NOMO-1 (cell line): ENCODE measurements at regions not wholly inside any gene's neighbourhood (a gene's known extent, or its start where the extent isn't known, plus 50 kb on each side); places are given as distances from the start of the nearest gene placed in this dataset.

Experiments
- DNase-seq, 2 experiments: peaks; one replicate each; lab custom pipeline; 2025; ENCODE audit not compliant: unreplicated experiment in 2 of 2; lab: John Stamatoyannopoulos, UW

- no peak for DNase-seq
Measured at GRCh38 chr9:107927276-107927675, 437.7 kb upstream of the KLF4 start.

- DNase-seq = no peak
Measured at GRCh38 chr9:107925749-107926297, 436.3 kb upstream of the KLF4 start.

GRCh38 chr9:107922260-107922659, 432.7 kb upstream of the KLF4 start:
- DNase-seq = no peak

- no peak for DNase-seq
Measured at GRCh38 chr9:107919263-107919662, 429.7 kb upstream of the KLF4 start.

GRCh38 chr9:107918749-107919148, 429.2 kb upstream of the KLF4 start:
- no peak for DNase-seq

- peak in 1 of 2 experiments; percentile 27 for DNase-seq
Measured at GRCh38 chr9:107914151-107914550, 424.6 kb upstream of the KLF4 start.

GRCh38 chr9:107907715-107908114, 418.1 kb upstream of the KLF4 start:
- no peak for DNase-seq

GRCh38 chr9:107907255-107907654, 417.7 kb upstream of the KLF4 start:
- DNase-seq = no peak

GRCh38 chr9:107906074-107906473, 416.5 kb upstream of the KLF4 start:
- no peak for DNase-seq

- DNase-seq = no peak
Measured at GRCh38 chr9:107905308-107906020, 415.9 kb upstream of the KLF4 start.

GRCh38 chr9:107899961-107900330, 410.4 kb upstream of the KLF4 start:
- DNase-seq = no peak

- DNase-seq = no peak
Measured at GRCh38 chr9:107898761-107899160, 409.2 kb upstream of the KLF4 start.

- no peak for DNase-seq
Measured at GRCh38 chr9:107896544-107896943, 407.0 kb upstream of the KLF4 start.

GRCh38 chr9:107895501-107896001, 406.0 kb upstream of the KLF4 start:
- no peak for DNase-seq

GRCh38 chr9:107894572-107895261, 405.1 kb upstream of the KLF4 start:
- DNase-seq = no peak

GRCh38 chr9:107890921-107891465, 401.4 kb upstream of the KLF4 start:
- no peak for DNase-seq

- DNase-seq = no peak
Measured at GRCh38 chr9:107888773-107889227, 399.2 kb upstream of the KLF4 start.

- DNase-seq = no peak
Measured at GRCh38 chr9:107886826-107887225, 397.3 kb upstream of the KLF4 start.

- DNase-seq = peak; percentile 25 to 70
Measured at GRCh38 chr9:107883496-107884124, 394.0 kb upstream of the KLF4 start.

- no peak for DNase-seq
Measured at GRCh38 chr9:107881626-107882300, 392.2 kb upstream of the KLF4 start.

GRCh38 chr9:107878462-107878861, 388.9 kb upstream of the KLF4 start:
- peak in 1 of 2 experiments; percentile 49 for DNase-seq
